ENCODE measurements at regions not wholly inside any gene's neighbourhood (a gene's known extent, or its start where the extent isn't known, plus 50 kb on each side); places are given as distances from the start of the nearest gene placed in this dataset.

DNA sequence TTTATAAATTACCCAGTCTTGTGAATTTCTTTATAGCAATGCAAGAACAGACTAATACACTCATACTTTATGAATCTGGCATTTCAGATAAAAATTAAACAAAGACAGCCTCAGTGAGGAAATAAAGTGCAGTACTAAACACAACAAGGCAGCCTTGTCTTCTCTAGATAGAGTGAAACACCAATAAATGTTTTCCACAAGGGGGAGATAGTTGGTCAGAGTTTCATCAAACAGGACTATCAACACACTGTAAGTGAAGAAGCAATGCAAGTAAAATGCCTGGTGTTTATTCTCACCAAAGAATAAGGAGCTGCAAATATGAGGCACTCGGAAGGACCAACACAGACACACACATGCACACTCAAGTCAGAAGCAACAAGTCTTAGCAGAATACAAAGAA, 62.8 kb downstream of the FAM9B start:
- DNase-seq, result no peak
- TF ChIP-seq, protein P1, sequence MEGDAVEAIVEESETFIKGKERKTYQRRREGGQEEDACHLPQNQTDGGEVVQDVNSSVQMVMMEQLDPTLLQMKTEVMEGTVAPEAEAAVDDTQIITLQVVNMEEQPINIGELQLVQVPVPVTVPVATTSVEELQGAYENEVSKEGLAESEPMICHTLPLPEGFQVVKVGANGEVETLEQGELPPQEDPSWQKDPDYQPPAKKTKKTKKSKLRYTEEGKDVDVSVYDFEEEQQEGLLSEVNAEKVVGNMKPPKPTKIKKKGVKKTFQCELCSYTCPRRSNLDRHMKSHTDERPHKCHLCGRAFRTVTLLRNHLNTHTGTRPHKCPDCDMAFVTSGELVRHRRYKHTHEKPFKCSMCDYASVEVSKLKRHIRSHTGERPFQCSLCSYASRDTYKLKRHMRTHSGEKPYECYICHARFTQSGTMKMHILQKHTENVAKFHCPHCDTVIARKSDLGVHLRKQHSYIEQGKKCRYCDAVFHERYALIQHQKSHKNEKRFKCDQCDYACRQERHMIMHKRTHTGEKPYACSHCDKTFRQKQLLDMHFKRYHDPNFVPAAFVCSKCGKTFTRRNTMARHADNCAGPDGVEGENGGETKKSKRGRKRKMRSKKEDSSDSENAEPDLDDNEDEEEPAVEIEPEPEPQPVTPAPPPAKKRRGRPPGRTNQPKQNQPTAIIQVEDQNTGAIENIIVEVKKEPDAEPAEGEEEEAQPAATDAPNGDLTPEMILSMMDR (IDR thresholded peaks at IDR 0.05), result no peak
- H3K4me1 Mint-ChIP-seq, result no peaks in the 10 kb centered on the region
- H3K36me3 Mint-ChIP-seq (ENCODE audit: low read depth), result peaks cover 11% of the 10 kb centered on the region
- H3K4me3 Mint-ChIP-seq, result no peak overlapping the region
- no peaks in the 10 kb centered on the region for H3K27me3 Mint-ChIP-seq (ENCODE audit: low read depth, poor library complexity)
- peaks cover 43% of the 10 kb centered on the region for H3K9me3 Mint-ChIP-seq
- no peak overlapping the region for H3K27ac Mint-ChIP-seq

DNA sequence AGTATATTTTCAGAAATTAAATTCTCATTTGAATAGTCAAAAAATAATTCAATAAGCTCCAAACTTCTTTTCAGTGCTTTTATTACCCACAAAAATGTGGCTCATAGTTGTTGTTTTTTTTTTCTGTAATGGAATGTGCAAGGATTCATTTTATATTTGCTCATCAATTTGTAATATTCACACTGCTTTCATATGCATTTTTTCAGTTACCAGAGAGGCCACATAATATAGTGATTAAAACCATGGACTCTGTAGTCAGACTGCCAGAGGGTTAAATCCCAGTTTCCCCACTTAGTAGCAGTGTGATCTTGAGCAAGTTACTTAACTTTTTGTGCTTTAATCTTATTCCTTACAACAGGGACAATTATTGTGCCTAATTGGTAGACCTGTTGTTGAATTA, 64.5 kb downstream of the FAM9B start:
- Mint-ChIP-seq H3K4me3 (no peak overlapping the region), H3K4me1 (no peaks in the 10 kb centered on the region), H3K9me3 (peaks cover 57% of the 10 kb centered on the region), H3K27ac (no peak overlapping the region), H3K27me3 (ENCODE audit: low read depth, poor library complexity) (peaks cover 2% of the 10 kb centered on the region), H3K36me3 (ENCODE audit: low read depth) (peaks cover 17% of the 10 kb centered on the region)
- DNase-seq, result no peak
- TF ChIP-seq, protein P1 (IDR thresholded peaks at IDR 0.05), result no peak

- DNase-seq, result no peak
- H3K4me1 Mint-ChIP-seq, result no peaks in the 10 kb centered on the region
- H3K9me3 Mint-ChIP-seq, result peaks cover 67% of the 10 kb centered on the region
- TF ChIP-seq, protein P1 (IDR thresholded peaks at IDR 0.05), result no peak
- no peak overlapping the region for H3K27ac Mint-ChIP-seq
- H3K4me3 Mint-ChIP-seq, result no peak overlapping the region
- H3K36me3 Mint-ChIP-seq (ENCODE audit: low read depth), result peaks cover 21% of the 10 kb centered on the region
- H3K27me3 Mint-ChIP-seq (ENCODE audit: low read depth, poor library complexity), result peaks cover 2% of the 10 kb centered on the region
These were observed 66.5 kb downstream of the FAM9B start for GRCh38 chrX:8967461-8967860.

- no peak overlapping the region for H3K4me3 Mint-ChIP-seq
- H3K9me3 Mint-ChIP-seq, result peaks cover 37% of the 10 kb centered on the region
- peaks cover 9% of the 10 kb centered on the region for H3K36me3 Mint-ChIP-seq (ENCODE audit: low read depth)
- H3K27me3 Mint-ChIP-seq (ENCODE audit: low read depth, poor library complexity), result peaks cover 2% of the 10 kb centered on the region
- TF ChIP-seq, protein P1 (IDR thresholded peaks at IDR 0.05), result no peak
- H3K27ac Mint-ChIP-seq, result no peak overlapping the region
- DNase-seq, result no peak
- no peaks in the 10 kb centered on the region for H3K4me1 Mint-ChIP-seq
These were observed 72.9 kb downstream of the FAM9B start for GRCh38 chrX:8960957-8961468.

DNA sequence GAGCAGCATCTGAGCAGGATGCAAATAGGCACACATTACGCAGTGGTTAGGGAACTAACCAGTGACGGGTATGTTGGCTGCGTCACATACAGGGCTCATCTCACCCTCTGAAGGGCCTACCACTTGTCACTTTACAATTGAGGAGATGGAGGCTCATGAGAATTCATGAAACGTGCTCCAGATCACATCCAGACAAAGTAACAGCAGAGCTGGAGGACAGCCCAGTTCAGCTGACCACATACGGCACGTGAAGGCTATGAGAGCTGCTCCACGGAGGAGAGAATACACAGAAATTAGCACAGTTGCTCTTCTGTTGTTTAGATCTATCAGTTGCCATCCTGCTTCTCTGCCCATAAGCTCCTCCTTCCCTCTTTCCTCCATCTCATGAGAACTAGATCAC, 78.4 kb downstream of the FAM9B start:
- Mint-ChIP-seq H3K4me1 (no peaks in the 10 kb centered on the region), H3K27me3 (ENCODE audit: low read depth, poor library complexity) (peaks cover 7% of the 10 kb centered on the region), H3K27ac (no peak overlapping the region), H3K36me3 (ENCODE audit: low read depth) (no peaks in the 10 kb centered on the region), H3K4me3 (no peak overlapping the region), H3K9me3 (peaks cover 10% of the 10 kb centered on the region)
- no peak for DNase-seq
- TF ChIP-seq, protein P1 (IDR thresholded peaks at IDR 0.05), result no peak

DNA sequence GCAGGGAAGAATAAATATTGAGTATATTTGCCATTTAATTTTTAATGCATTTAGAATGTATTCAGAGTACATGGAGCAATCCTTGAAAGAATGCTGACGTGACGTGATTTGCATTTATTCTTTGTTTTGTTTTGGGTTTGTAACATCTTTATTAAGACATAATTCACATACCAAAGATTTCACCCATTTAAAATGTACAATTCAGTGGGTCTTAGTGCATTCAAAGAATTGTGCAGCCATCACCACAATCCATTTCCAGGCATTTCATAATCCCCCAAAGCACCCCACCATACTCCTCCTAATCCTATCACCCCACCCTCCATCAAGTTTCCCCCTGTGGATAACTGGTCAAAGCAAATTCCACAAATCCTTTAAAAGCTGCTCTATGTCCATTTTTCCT, 87.4 kb downstream of the FAM9B start:
- peaks cover 37% of the 10 kb centered on the region for H3K9me3 Mint-ChIP-seq
- TF ChIP-seq, protein P1 (IDR thresholded peaks at IDR 0.05), result no peak
- H3K27me3 Mint-ChIP-seq (ENCODE audit: low read depth, poor library complexity), result peaks cover 6% of the 10 kb centered on the region
- no peak overlapping the region for H3K4me3 Mint-ChIP-seq
- DNase-seq, result no peak
- H3K36me3 Mint-ChIP-seq (ENCODE audit: low read depth), result no peaks in the 10 kb centered on the region
- no peaks in the 10 kb centered on the region for H3K4me1 Mint-ChIP-seq
- no peak overlapping the region for H3K27ac Mint-ChIP-seq

All from nephron progenitor cell (in vitro differentiated cells).